ENCODE measurements at regions not wholly inside any gene's neighbourhood (a gene's known extent, or its start where the extent isn't known, plus 50 kb on each side); places are given as distances from the start of the nearest gene placed in this dataset.

DNA sequence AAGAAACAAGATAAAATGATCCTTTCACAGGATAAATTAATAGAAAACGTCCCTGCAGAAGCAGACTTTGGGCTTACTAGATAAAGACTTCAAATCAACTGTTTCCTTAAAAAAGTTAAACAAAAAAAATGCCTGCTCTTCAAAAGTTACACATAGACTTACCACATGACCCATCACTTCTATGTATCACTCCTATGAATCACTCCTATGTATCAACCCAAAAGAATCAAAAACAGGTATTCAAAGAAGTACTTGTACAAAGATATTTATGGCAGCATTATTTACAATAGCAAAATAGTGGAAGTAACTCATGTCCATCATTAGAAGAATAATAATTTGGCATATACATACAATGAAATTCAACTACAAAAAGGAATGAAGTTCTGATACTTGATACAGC lies 56.3 kb upstream of the PRDM9 start:
- Histone ChIP-seq H4K20me1 (ENCODE audit: insufficient read depth) (no peaks in the 10 kb centered on the region), H3K9me3 (ENCODE audit: low read depth) (no peaks in the 10 kb centered on the region), H3K9ac (no peak overlapping the region), H3K9me2 (ENCODE audit: insufficient read depth) (no peaks in the 10 kb centered on the region), H3K4me3 (no peak overlapping the region), H3K36me3 (ENCODE audit: low read depth) (no peaks in the 10 kb centered on the region), H3F3A (ENCODE audit: insufficient read depth) (no peaks in the 10 kb centered on the region), H3K4me1 (ENCODE audit: insufficient read depth) (no peaks in the 10 kb centered on the region), H2AFZ (no peak overlapping the region), H3K27ac (no peak overlapping the region), H3K4me2 (ENCODE audit: unreplicated experiment) (no peak overlapping the region), H3K27me3 (replicated peaks; ENCODE audit: insufficient read depth) (no peaks in the 10 kb centered on the region), H3K79me2 (ENCODE audit: insufficient read depth) (no peaks in the 10 kb centered on the region)
- DNase-seq, result no peak
- TF ChIP-seq EZH2 (IDR thresholded peaks at IDR 0.05; ENCODE audit: insufficient read depth, poor library complexity, severe bottlenecking) (no peak), EZH2phosphoT487 (IDR thresholded peaks at IDR 0.05; ENCODE audit: insufficient read depth, low read depth) (no peak)
- WGBS, 2 experiments (ENCODE audit: low coverage in 1 of 2, low lambda C conversion rate in 2 of 2, missing lambda C conversion rate in 2 of 2), result 0 to 4% methylated on average over 1 of the region's 1 CpG
- in situ Hi-C loops (cut with MboI), result no loop called here

DNA sequence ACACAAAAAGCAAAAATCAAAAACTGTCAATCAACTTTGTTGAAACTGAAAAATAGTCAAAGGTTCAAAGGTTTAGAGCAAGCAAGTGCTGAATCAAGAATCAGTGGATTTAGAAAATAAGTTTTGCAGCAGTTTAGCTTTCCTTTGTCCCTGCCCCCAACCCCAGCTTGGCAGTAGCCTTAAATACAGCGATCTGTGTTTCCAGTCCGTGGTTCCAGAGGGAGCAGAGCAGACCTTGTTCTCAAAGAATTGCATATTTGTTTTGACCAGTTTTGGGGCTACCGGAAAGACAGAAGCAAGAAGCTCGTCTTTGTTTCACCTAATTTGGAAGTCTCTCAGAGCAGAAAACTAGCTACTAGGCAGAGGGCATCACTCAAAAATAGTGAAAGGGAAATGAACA lies 57.2 kb upstream of the PRDM9 start:
- Histone ChIP-seq H4K20me1 (ENCODE audit: insufficient read depth) (no peaks in the 10 kb centered on the region), H3K27me3 (replicated peaks; ENCODE audit: insufficient read depth) (no peaks in the 10 kb centered on the region), H3K9me2 (ENCODE audit: insufficient read depth) (no peaks in the 10 kb centered on the region), H3F3A (ENCODE audit: insufficient read depth) (no peaks in the 10 kb centered on the region), H3K4me1 (ENCODE audit: insufficient read depth) (no peaks in the 10 kb centered on the region), H3K79me2 (ENCODE audit: insufficient read depth) (no peaks in the 10 kb centered on the region), H3K4me2 (ENCODE audit: unreplicated experiment) (no peak overlapping the region), H3K9ac (no peak overlapping the region), H3K4me3 (no peak overlapping the region), H3K9me3 (ENCODE audit: low read depth) (no peaks in the 10 kb centered on the region), H3K27ac (no peak overlapping the region), H2AFZ (no peak overlapping the region), H3K36me3 (ENCODE audit: low read depth) (no peaks in the 10 kb centered on the region)
- no peak for DNase-seq
- TF ChIP-seq EZH2 (IDR thresholded peaks at IDR 0.05; ENCODE audit: insufficient read depth, poor library complexity, severe bottlenecking), result no peak
- no peak for TF ChIP-seq EZH2phosphoT487 (IDR thresholded peaks at IDR 0.05; ENCODE audit: insufficient read depth, low read depth)
- WGBS, 2 experiments (ENCODE audit: low coverage in 1 of 2, low lambda C conversion rate in 2 of 2, missing lambda C conversion rate in 2 of 2), result 45% methylated on average over 4 of the region's 4 CpGs
- in situ Hi-C loops (cut with MboI), result no loop called here

DNA sequence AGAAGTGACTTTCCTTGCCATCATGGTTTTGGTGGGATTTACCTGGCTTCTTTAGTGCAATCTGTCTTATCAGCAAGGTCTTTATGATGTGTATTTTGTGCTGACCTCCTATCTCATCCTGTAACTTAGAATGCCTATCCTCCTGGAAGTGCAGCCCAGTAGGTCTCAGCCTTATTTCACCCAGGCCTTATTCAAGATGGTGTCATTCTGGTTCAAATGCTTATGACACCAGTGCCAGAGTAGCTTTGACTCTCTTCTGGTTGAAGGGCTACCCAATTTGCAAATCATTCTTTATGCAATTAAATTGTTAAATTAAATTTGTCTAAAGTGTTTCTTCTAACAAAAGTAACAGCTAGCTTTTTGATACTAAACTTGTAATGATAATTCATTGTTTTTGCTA lies 58.8 kb upstream of the PRDM9 start:
- no peak for DNase-seq
- no peaks in the 10 kb centered on the region for H3K9me2 ChIP-seq (ENCODE audit: insufficient read depth)
- H3K27me3 ChIP-seq (replicated peaks; ENCODE audit: insufficient read depth), result no peaks in the 10 kb centered on the region
- no peaks in the 10 kb centered on the region for H4K20me1 ChIP-seq (ENCODE audit: insufficient read depth)
- no peaks in the 10 kb centered on the region for H3F3A ChIP-seq (ENCODE audit: insufficient read depth)
- H2AFZ ChIP-seq, result no peak overlapping the region
- H3K9me3 ChIP-seq (ENCODE audit: low read depth), result no peaks in the 10 kb centered on the region
- H3K9ac ChIP-seq, result no peak overlapping the region
- TF ChIP-seq EZH2phosphoT487 (IDR thresholded peaks at IDR 0.05; ENCODE audit: insufficient read depth, low read depth), result no peak
- no peak for TF ChIP-seq EZH2 (IDR thresholded peaks at IDR 0.05; ENCODE audit: insufficient read depth, poor library complexity, severe bottlenecking)
- no peak overlapping the region for H3K27ac ChIP-seq
- H3K4me1 ChIP-seq (ENCODE audit: insufficient read depth), result no peaks in the 10 kb centered on the region
- H3K36me3 ChIP-seq (ENCODE audit: low read depth), result no peaks in the 10 kb centered on the region
- H3K79me2 ChIP-seq (ENCODE audit: insufficient read depth), result no peaks in the 10 kb centered on the region
- no peak overlapping the region for H3K4me3 ChIP-seq
- no peak overlapping the region for H3K4me2 ChIP-seq (ENCODE audit: unreplicated experiment)
- in situ Hi-C loops (cut with MboI), result no loop called here

DNA sequence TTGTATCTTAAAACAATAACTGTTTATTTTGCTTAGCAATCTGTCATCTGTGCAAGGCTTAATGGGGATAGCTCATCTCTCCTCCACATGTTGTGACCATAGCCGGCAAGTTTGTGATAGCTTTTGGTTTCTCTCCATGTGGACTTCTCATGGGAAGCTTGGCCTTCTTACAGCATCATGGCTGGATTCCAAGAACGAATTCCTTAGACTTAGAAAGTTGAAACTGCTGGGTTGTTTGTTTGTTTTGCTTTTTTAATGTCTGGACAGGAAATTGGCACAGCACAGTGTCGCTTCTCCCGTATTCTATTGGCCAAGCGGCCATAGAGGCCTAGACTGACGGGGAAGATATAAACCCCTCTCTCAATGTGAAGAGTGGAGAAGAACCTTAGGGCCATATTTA lies 61.0 kb upstream of the PRDM9 start:
- TF ChIP-seq EZH2 (IDR thresholded peaks at IDR 0.05; ENCODE audit: insufficient read depth, poor library complexity, severe bottlenecking), result no peak
- TF ChIP-seq EZH2phosphoT487 (IDR thresholded peaks at IDR 0.05; ENCODE audit: insufficient read depth, low read depth), result no peak
- no peak overlapping the region for H2AFZ ChIP-seq
- H3K9me2 ChIP-seq (ENCODE audit: insufficient read depth), result no peaks in the 10 kb centered on the region
- H3K9ac ChIP-seq, result no peak overlapping the region
- WGBS, 2 experiments (ENCODE audit: low coverage in 1 of 2, low lambda C conversion rate in 2 of 2, missing lambda C conversion rate in 2 of 2), result 4 to 6% methylated on average over 6 of the region's 6 CpGs
- DNase-seq, result peak; percentile 19
- no peaks in the 10 kb centered on the region for H3K36me3 ChIP-seq (ENCODE audit: low read depth)
- no peaks in the 10 kb centered on the region for H3K9me3 ChIP-seq (ENCODE audit: low read depth)
- no peak overlapping the region for H3K4me3 ChIP-seq
- no peaks in the 10 kb centered on the region for H3F3A ChIP-seq (ENCODE audit: insufficient read depth)
- H3K4me2 ChIP-seq (ENCODE audit: unreplicated experiment), result no peak overlapping the region
- H3K79me2 ChIP-seq (ENCODE audit: insufficient read depth), result no peaks in the 10 kb centered on the region
- in situ Hi-C loops (cut with MboI), result no loop called here
- H3K27me3 ChIP-seq (replicated peaks; ENCODE audit: insufficient read depth), result no peaks in the 10 kb centered on the region
- no peaks in the 10 kb centered on the region for H4K20me1 ChIP-seq (ENCODE audit: insufficient read depth)
- H3K27ac ChIP-seq, result no peak overlapping the region
- H3K4me1 ChIP-seq (ENCODE audit: insufficient read depth), result no peaks in the 10 kb centered on the region

DNA sequence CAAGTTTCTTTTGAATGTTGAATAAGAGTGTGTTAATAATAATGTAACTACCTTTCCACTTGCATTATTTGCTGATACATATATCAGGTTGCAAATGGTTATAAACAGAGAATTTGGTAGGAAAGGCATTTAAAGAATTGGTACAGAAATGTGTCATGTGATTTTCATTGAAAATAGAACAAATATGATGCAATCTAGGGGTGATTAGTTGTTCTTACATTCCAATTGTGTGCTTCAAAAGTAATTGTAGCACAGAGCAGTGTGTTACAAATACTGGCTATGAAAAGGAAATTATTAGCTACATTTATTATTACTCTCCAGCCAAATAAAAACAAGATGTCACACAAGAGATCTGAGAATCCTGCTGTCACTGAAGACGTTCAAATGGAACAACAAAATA lies 61.8 kb upstream of the PRDM9 start:
- Histone ChIP-seq H3K27ac (no peak overlapping the region), H4K20me1 (ENCODE audit: insufficient read depth) (no peaks in the 10 kb centered on the region), H3K9ac (no peak overlapping the region), H3K4me3 (no peak overlapping the region), H3K27me3 (replicated peaks; ENCODE audit: insufficient read depth) (no peaks in the 10 kb centered on the region), H3K9me2 (ENCODE audit: insufficient read depth) (no peaks in the 10 kb centered on the region), H3K36me3 (ENCODE audit: low read depth) (no peaks in the 10 kb centered on the region), H3K4me2 (ENCODE audit: unreplicated experiment) (no peak overlapping the region), H3K4me1 (ENCODE audit: insufficient read depth) (no peaks in the 10 kb centered on the region), H3K9me3 (ENCODE audit: low read depth) (no peaks in the 10 kb centered on the region), H3K79me2 (ENCODE audit: insufficient read depth) (no peaks in the 10 kb centered on the region), H2AFZ (no peak overlapping the region), H3F3A (ENCODE audit: insufficient read depth) (no peaks in the 10 kb centered on the region)
- DNase-seq, result peak; percentile 6
- WGBS, 2 experiments (ENCODE audit: low coverage in 1 of 2, low lambda C conversion rate in 2 of 2, missing lambda C conversion rate in 2 of 2), result 0% methylated on average over 1 of the region's 1 CpG
- TF ChIP-seq EZH2phosphoT487 (IDR thresholded peaks at IDR 0.05; ENCODE audit: insufficient read depth, low read depth) (no peak), EZH2 (IDR thresholded peaks at IDR 0.05; ENCODE audit: insufficient read depth, poor library complexity, severe bottlenecking) (no peak)
- in situ Hi-C loops (cut with MboI), result no loop called here
